GM12878 (cell line): ENCODE measurements at regions not wholly inside any gene's neighbourhood (a gene's known extent, or its start where the extent isn't known, plus 50 kb on each side); places are given as distances from the start of the nearest gene placed in this dataset.

Experiments
- ATAC-seq: fragments of 200-7000 bp; cut with Tn5 transposase; 3 replicates; pipeline ENCODE4 v1.9.1; 2020; ENCODE audit warnings: mild to moderate bottlenecking, moderate library complexity
- BruUV-seq: library from RNA; stranded (reverse); fragments of 400-500 nt; replicated peaks from 2 replicates; lab custom pipeline; 2021; lab: Mats Ljungman, UMichigan
- CTCF ChIA-PET: fragments of 300-600 bp; sonication (Branson Sonifier 250); formaldehyde crosslinking; extraction: SDS; loops from one replicate; lab custom pipeline; 2021; ENCODE audit warnings: inconsistent platforms; lab: Yijun Ruan, JAX
- POLR2A ChIA-PET: fragments of 350-600 bp; formaldehyde crosslinking; extraction: SDS; loops from one replicate; lab custom pipeline; 2021; ENCODE audit warnings: inconsistent platforms; lab: Charles Lee
- RAD21 ChIA-PET: fragments of 300-600 bp; sonication (Branson Sonifier 250); formaldehyde crosslinking; loops from one replicate; lab custom pipeline; 2023; ENCODE audit warnings: antibody characterized with exemption; ENCODE audit not compliant: unreplicated experiment; lab: Charles Lee
- SMC1A ChIA-PET: fragments of 300-600 bp; sonication (Branson Sonifier 250); formaldehyde crosslinking; loops from one replicate; lab custom pipeline; 2023; ENCODE audit not compliant: unreplicated experiment, uncharacterized antibody; lab: Charles Lee
- DNase-seq: peaks from one replicate; pipeline ENCODE4 v3.0.0-alpha.2; 2011; ENCODE audit warnings: low read depth, low spot score
- FAIRE-seq: peaks from 3 replicates; lab custom pipeline; 2011; peaks lifted over from hg19 to GRCh38; lab: Jason Lieb, UNC
- H2AFZ ChIP-seq: 2 replicates; pipeline ENCODE4 v1.6.0; 2011; ENCODE audit warnings: low read depth, low read length, control low read depth; ENCODE audit not compliant: control insufficient read depth
- H3K27ac ChIP-seq: 2 replicates; pipeline ENCODE4 v1.5.1; 2011; ENCODE audit warnings: control low read depth; ENCODE audit not compliant: control insufficient read depth, insufficient read depth
- H3K27me3 ChIP-seq, 2 experiments: replicated peaks in 1 of 2; 2 replicates each; pipeline versions ENCODE4 v1.6.0 to v1.6.1; 2011; ENCODE audit warnings: low read length in 1 of 2; ENCODE audit not compliant: control insufficient read depth in 2 of 2, insufficient read depth in 2 of 2
- H3K36me3 ChIP-seq, 2 experiments: 2 replicates each; pipeline ENCODE4 v1.5.1; 2011; ENCODE audit warnings: low read length in 1 of 2; ENCODE audit not compliant: control insufficient read depth in 2 of 2, insufficient read depth in 2 of 2
- H3K4me1 ChIP-seq: 2 replicates; pipeline ENCODE4 v1.6.1; 2011; ENCODE audit warnings: mild to moderate bottlenecking, low read length, moderate library complexity, mixed read lengths; ENCODE audit not compliant: control insufficient read depth, insufficient read depth
- H3K4me2 ChIP-seq: 2 replicates; pipeline ENCODE4 v1.6.0; 2011; ENCODE audit warnings: control low read depth; ENCODE audit not compliant: control insufficient read depth, insufficient read depth
- H3K4me3 ChIP-seq: fragments of 200-600 bp; sonication (generic); 2 replicates; pipeline ENCODE4 v1.5.1; 2016
- H3K79me2 ChIP-seq: 2 replicates; pipeline ENCODE4 v1.6.0; 2011; ENCODE audit warnings: low read length; ENCODE audit not compliant: control insufficient read depth, insufficient read depth
- H3K9ac ChIP-seq: 2 replicates; pipeline ENCODE4 v1.8.0; 2011; ENCODE audit warnings: low read length, control low read depth, mixed read lengths; ENCODE audit not compliant: control insufficient read depth, insufficient read depth
- H3K9me3 ChIP-seq: replicated peaks from 3 replicates; pipeline ENCODE4 v1.5.1; 2011; ENCODE audit warnings: mild to moderate bottlenecking, low read length; ENCODE audit not compliant: control insufficient read depth, insufficient read depth
- H4K20me1 ChIP-seq: 2 replicates; pipeline ENCODE4 v1.6.0; 2011; ENCODE audit not compliant: control insufficient read depth, insufficient read depth
- BACH1 ChIP-seq: fragments of 450-650 bp; IDR thresholded peaks from 2 replicates; pipeline ENCODE4 v1.6.1; 2017; ENCODE audit warnings: mild to moderate bottlenecking, borderline replicate concordance
- CHD1 ChIP-seq: IDR thresholded peaks from 2 replicates; pipeline ENCODE4 v1.6.1; 2012; ENCODE audit warnings: low read depth, low read length, improper control_type of control experiment
- DPF2 ChIP-seq: fragments of 450-650 bp; IDR thresholded peaks from 2 replicates; pipeline ENCODE4 v1.6.1; 2017; ENCODE audit warnings: mild to moderate bottlenecking
- IRF4 ChIP-seq: IDR thresholded peaks from 2 replicates; pipeline ENCODE4 v1.6.1; 2011; ENCODE audit warnings: low read depth, low read length
- JUND ChIP-seq: IDR thresholded peaks from 2 replicates; pipeline ENCODE4 v1.6.1; 2012; ENCODE audit warnings: low read depth, mild to moderate bottlenecking, low read length, improper control_type of control experiment, moderate library complexity
- KAT2A ChIP-seq: conservative IDR thresholded peaks from 2 replicates; pipeline ENCODE4 v1.6.1; 2011; ENCODE audit warnings: low read depth, low read length; ENCODE audit not compliant: control insufficient read depth
- LARP7 ChIP-seq: fragments of 450-650 bp; IDR thresholded peaks from 2 replicates; pipeline ENCODE4 v1.6.1; 2017; ENCODE audit warnings: mild to moderate bottlenecking
- NBN ChIP-seq: fragments of 450-650 bp; IDR thresholded peaks from 2 replicates; pipeline ENCODE4 v1.6.1; 2016
- NFXL1 ChIP-seq: fragments of 450-650 bp; IDR thresholded peaks from 2 replicates; pipeline ENCODE4 v1.6.1; 2017; ENCODE audit warnings: antibody characterized with exemption, mild to moderate bottlenecking, borderline replicate concordance
- NR2C2 ChIP-seq: IDR thresholded peaks from 2 replicates; pipeline ENCODE4 v1.6.1; 2011; ENCODE audit warnings: borderline replicate concordance, low read depth; ENCODE audit not compliant: control insufficient read depth, insufficient read length
- POLR2A ChIP-seq: IDR thresholded peaks from 2 replicates; pipeline ENCODE4 v1.6.1; 2011; ENCODE audit warnings: low read depth, mild to moderate bottlenecking, low read length
- RB1 ChIP-seq: fragments of 450-650 bp; formaldehyde crosslinking; IDR thresholded peaks from 2 replicates; pipeline ENCODE4 v1.6.1; 2017; ENCODE audit warnings: mild to moderate bottlenecking, borderline replicate concordance
- RBBP5 ChIP-seq: fragments of 200-600 bp; sonication (generic); conservative IDR thresholded peaks from 2 replicates; pipeline ENCODE4 v1.6.1; 2016
- SREBF1 ChIP-seq: IDR thresholded peaks from 2 replicates; pipeline ENCODE4 v1.6.1; 2012; ENCODE audit warnings: mild to moderate bottlenecking, low read length
- TBL1XR1 ChIP-seq: IDR thresholded peaks from 2 replicates; pipeline ENCODE4 v1.6.1; 2012; ENCODE audit warnings: low read depth, low read length, improper control_type of control experiment
- ZNF24 ChIP-seq: fragments of 450-650 bp; IDR thresholded peaks from 2 replicates; pipeline ENCODE4 v1.6.1; 2017; ENCODE audit warnings: antibody characterized with exemption, mild to moderate bottlenecking
- ZNF274 ChIP-seq: IDR thresholded peaks from one replicate; pipeline ENCODE4 v1.8.0; 2011; ENCODE audit not compliant: insufficient read length, insufficient read depth
- WGBS: methylation state at CpG from one replicate; pipeline ENCODE4 v1.1.6; 2016; ENCODE audit warnings: low lambda C conversion rate; ENCODE audit not compliant: insufficient replicate concordance, insufficient coverage; ENCODE audit errors: missing lambda C conversion rate; 5-methylcytosine and 5-hydroxymethylcytosine counted together
- in situ Hi-C: fragments of 300-500 bp; cut with MboI; formaldehyde crosslinking; loops from 9 replicates; pipeline ENCODE4 v1.14.3; 2018; ENCODE audit warnings: mixed read lengths
- intact Hi-C: fragments of 100-400 bp; cut with micrococcal nuclease; formaldehyde crosslinking; loops from one replicate; pipeline ENCODE4 v1.14.2; 2022; ENCODE audit not compliant: unreplicated experiment
- TF ChIP-seq, protein P1 (sequence below): fragments of 150-350 bp; IDR thresholded peaks from 2 replicates; pipeline ENCODE4 v1.6.1; 2016; ENCODE audit warnings: low read depth, low read length
- TF ChIP-seq, protein P2 (sequence below): fragments of 450-650 bp; IDR thresholded peaks from 2 replicates; pipeline ENCODE4 v1.6.1; 2017; ENCODE audit warnings: mild to moderate bottlenecking, low read depth, inconsistent platforms; ENCODE audit not compliant: poor library complexity, severe bottlenecking

GRCh38 chr21:14285147-14285761 is 69.3 kb downstream of the RBM11 start (continued):
- TF ChIP-seq, protein P1, sequence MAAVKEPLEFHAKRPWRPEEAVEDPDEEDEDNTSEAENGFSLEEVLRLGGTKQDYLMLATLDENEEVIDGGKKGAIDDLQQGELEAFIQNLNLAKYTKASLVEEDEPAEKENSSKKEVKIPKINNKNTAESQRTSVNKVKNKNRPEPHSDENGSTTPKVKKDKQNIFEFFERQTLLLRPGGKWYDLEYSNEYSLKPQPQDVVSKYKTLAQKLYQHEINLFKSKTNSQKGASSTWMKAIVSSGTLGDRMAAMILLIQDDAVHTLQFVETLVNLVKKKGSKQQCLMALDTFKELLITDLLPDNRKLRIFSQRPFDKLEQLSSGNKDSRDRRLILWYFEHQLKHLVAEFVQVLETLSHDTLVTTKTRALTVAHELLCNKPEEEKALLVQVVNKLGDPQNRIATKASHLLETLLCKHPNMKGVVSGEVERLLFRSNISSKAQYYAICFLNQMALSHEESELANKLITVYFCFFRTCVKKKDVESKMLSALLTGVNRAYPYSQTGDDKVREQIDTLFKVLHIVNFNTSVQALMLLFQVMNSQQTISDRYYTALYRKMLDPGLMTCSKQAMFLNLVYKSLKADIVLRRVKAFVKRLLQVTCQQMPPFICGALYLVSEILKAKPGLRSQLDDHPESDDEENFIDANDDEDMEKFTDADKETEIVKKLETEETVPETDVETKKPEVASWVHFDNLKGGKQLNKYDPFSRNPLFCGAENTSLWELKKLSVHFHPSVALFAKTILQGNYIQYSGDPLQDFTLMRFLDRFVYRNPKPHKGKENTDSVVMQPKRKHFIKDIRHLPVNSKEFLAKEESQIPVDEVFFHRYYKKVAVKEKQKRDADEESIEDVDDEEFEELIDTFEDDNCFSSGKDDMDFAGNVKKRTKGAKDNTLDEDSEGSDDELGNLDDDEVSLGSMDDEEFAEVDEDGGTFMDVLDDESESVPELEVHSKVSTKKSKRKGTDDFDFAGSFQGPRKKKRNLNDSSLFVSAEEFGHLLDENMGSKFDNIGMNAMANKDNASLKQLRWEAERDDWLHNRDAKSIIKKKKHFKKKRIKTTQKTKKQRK, result no peak
- no peak for TF ChIP-seq SREBF1

- CTCF ChIA-PET, result no interaction called here
- H3K4me1 ChIP-seq, result no peaks in the 10 kb centered on the region
- DNase-seq (no peak), ATAC-seq (no peak), FAIRE-seq (no peak)
- H3K4me3 ChIP-seq, result no peak overlapping the region
- no peaks in the 10 kb centered on the region for H4K20me1 ChIP-seq
- in situ Hi-C loops (no loop called here), intact Hi-C loops (loop anchor here (10.0 kb wide), 1 partner anchor 1180 kb away; no protein-coding TSS in a partner anchor)
- RAD21 ChIA-PET, result no interaction called here
- no peak overlapping the region for H3K9ac ChIP-seq
- 0 out of 4 replicates have a peak, but pooled peaks cover 0 to 2% of the 10 kb centered on the region in 2 experiments for H3K27me3 ChIP-seq
- H3K9me3 ChIP-seq, result no peaks in the 10 kb centered on the region
- H3K4me2 ChIP-seq, result no peak overlapping the region
- TF ChIP-seq NBN (no peak), TBL1XR1 (no peak), RBBP5 (no peak), LARP7 (no peak), IRF4 (no peak), DPF2 (no peak), POLR2A (no peak), BACH1 (no peak), CHD1 (no peak), NFXL1 (no peak), ZNF274 (no peak), RB1 (no peak), KAT2A (no peak), ZNF24 (no peak), JUND (no peak), SREBF1 (no peak), NR2C2 (no peak)
- TF ChIP-seq, protein P2, sequence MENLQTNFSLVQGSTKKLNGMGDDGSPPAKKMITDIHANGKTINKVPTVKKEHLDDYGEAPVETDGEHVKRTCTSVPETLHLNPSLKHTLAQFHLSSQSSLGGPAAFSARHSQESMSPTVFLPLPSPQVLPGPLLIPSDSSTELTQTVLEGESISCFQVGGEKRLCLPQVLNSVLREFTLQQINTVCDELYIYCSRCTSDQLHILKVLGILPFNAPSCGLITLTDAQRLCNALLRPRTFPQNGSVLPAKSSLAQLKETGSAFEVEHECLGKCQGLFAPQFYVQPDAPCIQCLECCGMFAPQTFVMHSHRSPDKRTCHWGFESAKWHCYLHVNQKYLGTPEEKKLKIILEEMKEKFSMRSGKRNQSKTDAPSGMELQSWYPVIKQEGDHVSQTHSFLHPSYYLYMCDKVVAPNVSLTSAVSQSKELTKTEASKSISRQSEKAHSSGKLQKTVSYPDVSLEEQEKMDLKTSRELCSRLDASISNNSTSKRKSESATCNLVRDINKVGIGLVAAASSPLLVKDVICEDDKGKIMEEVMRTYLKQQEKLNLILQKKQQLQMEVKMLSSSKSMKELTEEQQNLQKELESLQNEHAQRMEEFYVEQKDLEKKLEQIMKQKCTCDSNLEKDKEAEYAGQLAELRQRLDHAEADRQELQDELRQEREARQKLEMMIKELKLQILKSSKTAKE, result no peak
- POLR2A ChIA-PET, result no interaction called here
- H3K27ac ChIP-seq, result no peak overlapping the region
- BruUV-seq, result no TSS peak
- SMC1A ChIA-PET, result no interaction called here
- no peaks in the 10 kb centered on the region for H3K79me2 ChIP-seq
- no peaks in the 10 kb centered on the region for H3K36me3 ChIP-seq
- no peak overlapping the region for H2AFZ ChIP-seq
- WGBS, result 17% methylated on average over 3 of the region's 3 CpGs
These were observed 68.5 kb downstream of the RBM11 start for GRCh38 chr21:14284481-14284880.
